ENCODE measurements at regions not wholly inside any gene's neighbourhood (a gene's known extent, or its start where the extent isn't known, plus 50 kb on each side); places are given as distances from the start of the nearest gene placed in this dataset.

- TF ChIP-seq, protein P1, sequence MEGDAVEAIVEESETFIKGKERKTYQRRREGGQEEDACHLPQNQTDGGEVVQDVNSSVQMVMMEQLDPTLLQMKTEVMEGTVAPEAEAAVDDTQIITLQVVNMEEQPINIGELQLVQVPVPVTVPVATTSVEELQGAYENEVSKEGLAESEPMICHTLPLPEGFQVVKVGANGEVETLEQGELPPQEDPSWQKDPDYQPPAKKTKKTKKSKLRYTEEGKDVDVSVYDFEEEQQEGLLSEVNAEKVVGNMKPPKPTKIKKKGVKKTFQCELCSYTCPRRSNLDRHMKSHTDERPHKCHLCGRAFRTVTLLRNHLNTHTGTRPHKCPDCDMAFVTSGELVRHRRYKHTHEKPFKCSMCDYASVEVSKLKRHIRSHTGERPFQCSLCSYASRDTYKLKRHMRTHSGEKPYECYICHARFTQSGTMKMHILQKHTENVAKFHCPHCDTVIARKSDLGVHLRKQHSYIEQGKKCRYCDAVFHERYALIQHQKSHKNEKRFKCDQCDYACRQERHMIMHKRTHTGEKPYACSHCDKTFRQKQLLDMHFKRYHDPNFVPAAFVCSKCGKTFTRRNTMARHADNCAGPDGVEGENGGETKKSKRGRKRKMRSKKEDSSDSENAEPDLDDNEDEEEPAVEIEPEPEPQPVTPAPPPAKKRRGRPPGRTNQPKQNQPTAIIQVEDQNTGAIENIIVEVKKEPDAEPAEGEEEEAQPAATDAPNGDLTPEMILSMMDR (IDR thresholded peaks at IDR 0.05) = no peak
- TF ChIP-seq POLR2A (IDR thresholded peaks at IDR 0.05) = no peak
Measured at GRCh38 chr9:100689635-100690034, 111.8 kb downstream of the CAVIN4 start.

Measured in prostate gland (tissue), 2 donors.